GM19099 (cell line): ENCODE measurements at regions not wholly inside any gene's neighbourhood (a gene's known extent, or its start where the extent isn't known, plus 50 kb on each side); places are given as distances from the start of the nearest gene placed in this dataset.

ENCODE experiments used
- POLR2A ChIP-seq: IDR thresholded peaks from 3 replicates; pipeline ENCODE4 v1.6.1; 2011; ENCODE audit warnings: low read depth; ENCODE audit not compliant: insufficient read length; ENCODE audit errors: extremely low read depth

DNA sequence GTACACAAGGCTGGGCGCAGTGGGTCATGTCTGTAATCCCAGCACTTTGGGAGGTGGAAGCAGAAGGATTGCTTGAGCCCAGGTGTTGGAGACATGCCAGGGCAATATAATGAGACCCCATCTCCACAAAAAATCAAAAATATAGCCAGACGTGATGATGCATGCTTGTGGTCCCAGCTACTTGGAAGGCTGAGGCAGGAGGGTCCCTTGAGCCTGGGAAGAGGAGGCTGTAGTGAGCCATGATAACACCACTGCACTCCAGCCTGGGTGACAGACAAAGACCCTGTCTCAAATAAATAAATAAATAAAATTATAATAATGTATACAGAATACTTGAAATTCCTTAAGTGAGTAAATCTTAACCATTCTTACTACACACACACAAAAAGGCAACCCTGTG is 127.7 kb downstream of the SPRY2 start:
- no peak for TF ChIP-seq POLR2A

DNA sequence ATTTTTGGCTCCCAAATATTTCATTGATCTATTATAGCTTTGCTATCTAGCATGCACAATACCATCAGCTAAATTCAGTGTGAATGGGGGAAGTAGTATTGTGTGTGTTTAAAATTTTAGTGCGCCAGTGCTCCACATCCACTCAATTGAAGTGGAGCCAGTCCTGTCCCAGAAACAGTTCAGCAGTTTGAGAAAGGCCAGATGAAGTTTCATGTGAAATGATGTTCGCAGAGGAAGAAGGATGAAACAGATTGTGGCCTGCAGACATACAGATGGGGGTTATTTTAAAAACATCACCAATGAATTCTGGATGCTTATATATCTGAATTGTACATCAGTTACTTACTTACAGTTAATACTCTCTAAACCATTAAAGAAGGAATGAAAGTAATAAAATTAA is 129.4 kb downstream of the SPRY2 start:
- no peak for TF ChIP-seq POLR2A

DNA sequence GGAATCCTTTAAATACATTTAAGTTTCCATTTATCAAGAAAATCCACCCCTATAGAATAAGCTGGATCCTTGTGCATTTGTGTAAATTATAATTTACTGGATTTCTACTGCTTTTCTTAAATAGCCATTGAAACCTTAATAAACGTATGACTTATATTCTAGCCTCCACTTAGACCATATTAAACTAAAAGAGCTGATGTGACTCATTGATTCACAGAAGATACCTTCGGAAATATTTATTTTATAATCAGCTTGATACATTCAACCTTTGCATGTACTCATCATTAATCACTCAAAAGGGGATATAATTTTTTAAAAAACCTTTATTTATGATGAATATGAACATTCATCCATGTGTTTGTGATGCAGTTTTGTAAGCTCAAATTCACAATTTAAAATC is 136.3 kb downstream of the SPRY2 start:
- TF ChIP-seq POLR2A: no peak

DNA sequence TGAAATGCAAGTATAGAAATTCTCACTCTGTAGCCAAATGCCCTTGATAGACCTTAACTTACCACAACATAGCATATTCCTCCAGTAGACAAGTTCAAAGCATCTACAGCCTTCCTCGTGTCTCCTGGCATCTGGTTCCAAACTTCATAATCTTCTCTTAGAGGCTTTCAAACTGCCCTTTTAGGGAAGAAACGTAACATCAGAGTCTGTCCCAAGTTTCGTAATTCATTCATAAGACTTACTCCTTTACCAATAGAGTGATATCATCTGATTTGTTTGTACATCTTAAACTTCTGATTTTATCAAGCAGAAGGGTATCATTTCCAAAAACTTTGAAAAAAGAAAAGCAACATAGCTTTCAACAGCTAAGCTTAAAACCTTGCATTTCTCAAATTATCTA is 137.4 kb downstream of the SPRY2 start:
- TF ChIP-seq POLR2A: no peak

DNA sequence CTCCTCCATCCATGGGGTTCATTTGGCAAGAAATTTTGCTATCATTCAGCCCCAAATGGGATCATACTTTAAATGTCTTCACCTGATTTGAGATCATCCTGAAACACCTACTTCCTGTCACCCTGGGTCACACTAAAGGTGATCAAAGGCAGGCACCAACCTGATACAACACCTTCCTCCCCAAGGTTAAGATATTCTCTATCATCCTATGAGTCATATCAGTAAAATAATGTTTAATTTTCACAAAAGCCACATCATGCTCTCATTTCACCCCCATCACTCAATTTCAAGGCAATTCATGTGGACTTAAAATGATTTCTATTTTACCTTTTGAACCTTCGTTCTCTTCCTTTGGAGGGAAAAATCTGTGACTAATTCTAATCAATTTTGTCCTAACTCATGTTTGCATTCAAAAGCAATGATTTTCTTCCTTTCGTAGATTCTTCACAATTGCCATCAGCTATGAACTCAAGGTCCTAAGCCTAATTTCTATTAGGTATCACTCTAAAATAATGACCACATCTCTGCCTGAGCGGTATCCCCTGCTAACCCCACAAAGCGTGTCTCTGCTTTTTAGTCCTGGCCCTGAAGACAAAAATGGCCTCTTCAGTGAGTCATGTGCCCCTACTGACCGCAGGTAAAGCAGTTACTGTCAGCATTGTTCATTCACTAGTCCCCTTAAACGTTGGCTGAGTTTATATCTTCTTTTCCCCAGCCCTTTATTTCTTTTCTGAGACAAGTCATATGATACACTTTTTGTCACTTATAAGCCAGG is 139.0 kb downstream of the SPRY2 start:
- TF ChIP-seq POLR2A: no peak

DNA sequence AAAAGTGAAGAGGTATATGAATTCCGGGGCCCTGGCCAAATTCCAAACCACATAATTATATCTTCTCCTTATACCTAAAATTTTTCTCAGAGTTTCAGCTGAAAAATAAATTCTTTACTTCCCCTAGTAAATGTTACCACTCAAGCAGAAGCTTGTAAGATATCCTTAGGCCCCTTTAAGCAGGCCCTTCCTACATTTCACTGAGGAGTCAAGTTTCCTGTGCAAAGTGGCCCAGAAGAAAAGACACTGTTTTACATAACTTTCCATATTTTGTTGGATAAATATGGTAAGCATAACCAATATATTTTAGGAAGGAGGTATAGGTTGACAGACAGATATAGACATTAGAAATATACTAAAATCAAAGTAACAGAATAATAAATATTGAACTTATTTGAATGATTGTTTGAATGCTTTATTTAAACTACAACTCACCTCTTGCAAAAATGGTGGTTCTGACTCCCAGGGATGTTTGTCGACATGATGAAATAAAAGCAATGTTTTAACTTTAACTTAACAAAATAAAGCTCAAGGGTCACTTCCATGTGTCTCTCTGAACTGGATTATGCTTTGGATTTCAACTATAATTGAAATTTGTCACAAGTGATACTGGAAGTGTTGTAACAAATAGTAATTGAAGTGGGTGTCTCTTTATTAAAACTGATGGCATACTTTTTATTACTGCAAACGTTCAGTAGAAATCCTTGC is 141.2 kb downstream of the SPRY2 start:
- no peak for TF ChIP-seq POLR2A

DNA sequence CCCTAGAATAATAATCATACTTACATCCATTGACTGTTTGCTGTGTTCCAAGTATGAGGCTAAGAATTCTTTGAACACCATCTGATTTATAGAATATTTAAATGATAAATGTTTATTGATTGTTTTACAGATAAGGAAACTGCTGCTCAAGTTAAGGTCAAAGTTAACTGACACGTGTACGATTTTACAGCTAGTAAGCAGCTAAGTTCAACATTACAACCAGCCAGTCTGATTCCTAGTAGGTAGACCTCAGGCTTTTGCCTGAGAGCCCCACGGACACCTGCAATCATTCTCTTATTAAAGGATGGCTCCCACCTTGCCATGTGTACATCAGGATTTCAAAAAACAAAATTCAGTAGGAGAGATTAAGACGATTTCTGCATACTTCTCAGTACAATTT is 141.9 kb downstream of the SPRY2 start:
- TF ChIP-seq POLR2A: no peak

DNA sequence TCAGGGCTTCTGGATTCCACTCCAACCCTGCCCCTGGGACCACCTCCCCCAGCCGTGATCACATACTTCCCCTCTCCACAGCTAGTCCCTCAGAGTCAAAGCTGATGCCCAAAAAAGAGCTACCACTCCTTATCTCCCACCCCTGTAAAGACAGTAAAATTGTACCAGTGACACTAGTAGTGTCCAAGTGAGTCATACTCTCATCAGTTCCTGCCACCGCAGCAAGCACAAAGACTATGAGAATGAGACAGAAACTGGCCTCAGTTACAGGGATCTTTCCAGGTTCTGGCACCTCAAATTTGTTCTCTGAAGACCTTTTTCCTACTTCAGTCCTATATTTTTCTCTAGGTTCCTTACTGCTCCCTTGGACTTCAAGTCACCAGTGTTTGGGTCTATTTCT is 144.2 kb downstream of the SPRY2 start:
- TF ChIP-seq POLR2A: no peak

DNA sequence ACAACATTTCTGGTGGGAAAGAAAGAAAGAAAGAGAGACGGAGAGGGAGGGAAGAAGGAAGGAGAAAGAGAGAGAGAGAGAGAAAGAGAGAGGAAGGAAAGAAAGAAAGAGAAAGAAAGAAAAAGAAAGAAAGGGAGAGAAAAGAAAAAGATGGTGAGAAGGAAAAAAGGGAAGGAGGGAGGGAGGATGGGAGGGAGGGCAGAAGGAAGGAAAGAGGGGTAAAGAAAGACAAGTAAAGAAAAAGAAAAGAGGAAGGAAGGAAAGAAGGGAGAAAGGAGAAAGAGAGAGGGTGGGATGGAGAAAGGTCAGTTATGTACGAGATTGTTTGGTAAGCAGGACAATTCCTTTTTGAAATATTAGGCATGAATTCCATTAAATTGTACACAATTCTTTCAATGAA is 145.3 kb downstream of the SPRY2 start:
- TF ChIP-seq POLR2A: no peak

DNA sequence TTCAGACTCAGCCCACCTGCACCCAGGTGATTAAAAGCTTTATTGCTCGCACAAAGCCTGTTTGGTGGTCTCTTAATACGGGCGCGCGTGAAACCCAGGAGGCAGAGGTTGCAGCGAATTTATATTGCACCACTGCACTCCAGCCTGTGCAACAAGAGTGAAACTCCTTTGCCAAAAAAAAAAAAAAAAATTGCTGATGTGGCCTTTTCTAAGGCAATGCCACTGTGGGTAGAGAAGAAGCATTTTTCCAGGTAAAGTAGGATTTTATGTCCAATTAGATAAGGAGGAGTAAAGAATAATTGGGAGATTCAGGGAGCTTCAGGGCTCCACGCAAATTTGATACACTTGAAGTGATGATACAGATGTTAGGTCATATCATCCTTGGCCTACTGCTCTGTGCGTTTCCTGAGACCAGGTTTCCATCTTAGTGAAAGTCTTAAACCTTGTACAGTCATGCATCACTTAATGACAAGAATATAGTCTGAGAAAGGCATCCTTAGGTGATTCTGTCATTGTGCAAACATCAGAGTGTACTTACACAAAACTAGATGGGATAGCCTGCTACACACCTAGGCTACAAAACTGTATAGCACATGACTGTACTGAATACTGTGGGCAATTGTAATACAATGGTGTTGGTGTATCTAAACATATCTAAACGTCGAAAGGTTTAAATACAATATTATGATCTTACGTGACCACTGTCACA is 150.9 kb downstream of the SPRY2 start:
- no peak for TF ChIP-seq POLR2A

DNA sequence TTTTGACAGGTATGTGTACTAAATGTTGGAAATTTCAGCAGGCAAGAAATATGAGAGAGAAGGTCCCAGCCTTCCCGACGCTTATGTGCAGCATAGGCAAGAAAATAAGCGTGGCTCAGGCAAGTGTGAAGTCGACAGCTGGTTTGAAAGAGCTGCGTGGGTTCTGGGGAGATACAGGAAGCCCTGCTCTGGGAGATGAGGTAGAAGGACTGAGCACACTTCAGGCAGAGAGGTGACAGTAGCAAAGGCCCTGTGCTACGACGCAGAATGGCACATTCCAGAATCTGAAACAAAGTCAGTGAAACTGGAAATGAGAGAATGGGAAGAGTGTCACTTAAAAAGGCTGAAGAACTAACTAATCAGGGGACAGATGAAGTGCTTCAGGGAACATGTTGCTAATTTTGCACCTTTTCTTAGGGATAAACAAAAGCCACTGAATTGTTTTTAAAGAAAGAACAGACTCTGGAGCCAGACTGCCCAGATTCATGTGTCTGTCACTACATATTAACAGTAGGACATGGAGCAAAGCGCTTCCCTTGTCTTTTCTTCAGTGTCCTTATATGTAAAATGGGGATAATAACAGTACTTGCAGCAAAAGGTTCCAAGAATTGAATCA is 160.1 kb downstream of the SPRY2 start:
- no peak for TF ChIP-seq POLR2A

DNA sequence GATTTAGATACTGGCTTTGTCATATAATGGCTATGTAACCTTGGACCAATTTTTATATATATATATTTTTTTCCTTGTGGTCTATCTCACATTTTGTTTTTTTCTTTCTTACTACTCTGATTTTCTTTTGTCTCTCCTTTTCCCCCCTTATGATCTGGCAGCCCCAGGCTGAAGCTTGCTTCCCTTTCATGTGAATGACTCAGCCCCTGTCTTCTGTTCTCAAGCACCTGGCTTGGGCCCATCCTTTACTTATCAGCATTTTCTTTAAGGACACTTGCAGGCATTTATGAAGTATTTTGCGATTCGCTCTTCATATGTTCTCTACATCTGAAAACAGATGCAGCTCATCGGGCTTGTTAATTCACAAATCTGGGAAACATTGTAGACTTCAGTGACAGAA is 163.6 kb downstream of the SPRY2 start:
- TF ChIP-seq POLR2A: no peak

DNA sequence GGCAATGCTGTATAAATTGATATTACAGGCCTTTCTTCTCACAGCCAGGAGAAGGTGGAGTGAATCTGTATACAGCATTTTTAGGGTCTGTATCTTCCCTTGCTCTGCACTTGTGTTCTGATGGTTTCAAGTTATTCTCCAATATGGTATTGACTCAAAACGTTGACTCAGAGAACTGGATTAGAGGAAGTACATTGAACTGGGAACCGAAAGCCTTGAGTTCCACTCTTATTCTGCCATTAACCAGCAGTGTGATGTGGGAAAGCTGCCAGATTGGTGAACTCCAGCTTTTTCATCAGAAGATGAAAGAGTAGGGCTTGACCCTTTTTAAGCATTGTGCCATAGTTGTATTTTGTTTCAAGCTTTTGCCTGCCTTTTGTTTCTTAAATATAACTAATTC is 167.7 kb downstream of the SPRY2 start:
- TF ChIP-seq POLR2A: no peak

DNA sequence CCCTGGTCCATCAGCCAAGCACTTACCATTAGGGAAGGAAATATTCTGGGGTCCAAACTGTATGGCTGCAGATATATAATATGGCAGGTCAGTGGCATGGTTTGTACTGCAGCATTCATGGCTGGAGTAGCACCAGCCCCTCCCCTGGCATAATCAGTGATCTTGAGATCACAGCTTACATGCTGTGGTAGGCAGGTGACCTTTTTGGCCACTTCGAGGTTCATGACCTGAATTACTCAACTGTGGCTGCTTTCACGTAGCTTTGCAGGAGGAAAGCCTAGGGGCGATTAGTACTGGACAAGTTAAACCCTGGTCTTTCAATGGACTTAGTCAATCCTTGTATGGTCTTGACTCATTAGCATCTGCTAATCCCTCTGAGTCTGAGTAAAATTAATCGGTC is 169.8 kb downstream of the SPRY2 start:
- TF ChIP-seq POLR2A: no peak

DNA sequence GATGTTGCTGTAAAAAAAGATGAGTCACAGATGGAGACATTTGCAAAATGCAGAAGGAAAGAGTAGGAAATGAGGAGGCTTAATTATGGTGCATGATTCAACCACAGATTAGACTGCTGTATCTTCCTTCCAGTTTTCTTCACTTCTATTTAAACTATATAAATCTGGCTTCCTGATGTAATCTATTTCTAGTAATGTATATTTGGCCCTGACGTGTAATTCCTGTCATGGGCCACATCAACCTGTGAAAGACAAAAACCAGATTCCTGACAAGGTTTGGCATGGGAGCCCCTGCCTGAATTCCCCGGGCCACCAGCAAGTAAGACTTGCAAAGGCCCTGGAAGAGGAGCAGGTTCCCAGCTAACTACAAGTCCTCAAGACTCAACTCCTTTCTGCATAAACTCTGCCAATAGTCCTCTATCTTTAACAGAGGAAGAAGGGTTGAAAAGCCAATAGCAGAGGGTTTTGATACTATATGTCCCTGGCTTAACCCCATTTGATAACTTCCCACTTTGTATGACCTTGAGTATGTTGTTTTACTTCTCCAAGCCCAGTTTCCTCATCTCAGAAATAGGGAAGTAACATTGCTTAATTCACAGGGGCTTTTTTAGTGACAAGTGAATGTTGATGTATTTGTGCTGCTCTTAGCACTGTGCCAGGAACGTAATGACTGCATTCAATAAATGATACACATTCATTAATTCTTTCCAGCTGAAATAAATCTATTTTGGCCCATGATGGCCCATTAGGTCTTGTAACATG is 172.7 kb downstream of the SPRY2 start:
- no peak for TF ChIP-seq POLR2A
